GM23248 (cell line): ENCODE measurements at regions not wholly inside any gene's neighbourhood (a gene's known extent, or its start where the extent isn't known, plus 50 kb on each side); places are given as distances from the start of the nearest gene placed in this dataset.

ENCODE experiments used
- EZH2 ChIP-seq: fragments of 200-600 bp; sonication (generic); IDR thresholded peaks from 2 replicates; pipeline ENCODE4 v1.6.1; 2018; ENCODE audit warnings: antibody characterized with exemption, mild to moderate bottlenecking; ENCODE audit not compliant: insufficient read depth, poor library complexity, severe bottlenecking
- EZH2phosphoT487 ChIP-seq: fragments of 200-600 bp; sonication (generic); IDR thresholded peaks from 2 replicates; pipeline ENCODE4 v1.6.1; 2018; ENCODE audit warnings: antibody characterized with exemption, moderate library complexity, mild to moderate bottlenecking, low read depth; ENCODE audit not compliant: insufficient read depth

- TF ChIP-seq EZH2phosphoT487 (no peak), EZH2 (no peak)
Measured at GRCh38 chr20:60906555-60906954, 345.5 kb upstream of the CDH4 start.
